GM18499 (cell line): ENCODE measurements at regions not wholly inside any gene's neighbourhood (a gene's known extent, or its start where the extent isn't known, plus 50 kb on each side); places are given as distances from the start of the nearest gene placed in this dataset.

Source experiments
- ATAC-seq: cut with Tn5 transposase; IDR thresholded peaks from one replicate; pipeline ENCODE4 v1.9.1; 2021; ENCODE audit warnings: moderate number of reproducible peaks; ENCODE audit not compliant: insufficient read depth, unreplicated experiment

GRCh38 chr4:155616117-155616516 lies 50.5 kb upstream of the GUCY1A1 start:
- no peak for ATAC-seq

GRCh38 chr4:155615081-155615887 lies 51.4 kb upstream of the GUCY1A1 start:
- no peak for ATAC-seq

GRCh38 chr4:155614111-155614762 lies 52.4 kb upstream of the GUCY1A1 start:
- ATAC-seq = no peak

- no peak for ATAC-seq
Observed at GRCh38 chr4:155612074-155612473, 54.6 kb upstream of the GUCY1A1 start.

GRCh38 chr4:155611501-155611900 lies 55.1 kb upstream of the GUCY1A1 start:
- ATAC-seq = no peak

- no peak for ATAC-seq
Observed at GRCh38 chr4:155610143-155610542, 56.5 kb upstream of the GUCY1A1 start.

- ATAC-seq = no peak
Observed at GRCh38 chr4:155609455-155610059, 57.1 kb upstream of the GUCY1A1 start.

- ATAC-seq = no peak
Observed at GRCh38 chr4:155608225-155608885, 58.3 kb upstream of the GUCY1A1 start.

- no peak for ATAC-seq
Observed at GRCh38 chr4:155607481-155607880, 59.2 kb upstream of the GUCY1A1 start.

GRCh38 chr4:155604718-155605626 lies 61.7 kb upstream of the GUCY1A1 start:
- ATAC-seq = no peak

GRCh38 chr4:155603360-155603891 lies 63.2 kb upstream of the GUCY1A1 start:
- no peak for ATAC-seq

- ATAC-seq = no peak
Observed at GRCh38 chr4:155602351-155603140, 64.1 kb upstream of the GUCY1A1 start.

- ATAC-seq = no peak
Observed at GRCh38 chr4:155600244-155600643, 66.4 kb upstream of the GUCY1A1 start.

GRCh38 chr4:155599596-155599995 lies 67.1 kb upstream of the GUCY1A1 start:
- no peak for ATAC-seq

GRCh38 chr4:155599085-155599484 lies 67.6 kb upstream of the GUCY1A1 start:
- ATAC-seq = no peak

GRCh38 chr4:155597933-155598451 lies 68.7 kb upstream of the GUCY1A1 start:
- no peak for ATAC-seq

- ATAC-seq = no peak
Observed at GRCh38 chr4:155597281-155597680, 69.4 kb upstream of the GUCY1A1 start.

GRCh38 chr4:155593793-155594192 lies 72.9 kb upstream of the GUCY1A1 start:
- no peak for ATAC-seq

- no peak for ATAC-seq
Observed at GRCh38 chr4:155592938-155593297, 73.7 kb upstream of the GUCY1A1 start.
